ENCODE measurements at regions not wholly inside any gene's neighbourhood (a gene's known extent, or its start where the extent isn't known, plus 50 kb on each side); places are given as distances from the start of the nearest gene placed in this dataset.

DNA sequence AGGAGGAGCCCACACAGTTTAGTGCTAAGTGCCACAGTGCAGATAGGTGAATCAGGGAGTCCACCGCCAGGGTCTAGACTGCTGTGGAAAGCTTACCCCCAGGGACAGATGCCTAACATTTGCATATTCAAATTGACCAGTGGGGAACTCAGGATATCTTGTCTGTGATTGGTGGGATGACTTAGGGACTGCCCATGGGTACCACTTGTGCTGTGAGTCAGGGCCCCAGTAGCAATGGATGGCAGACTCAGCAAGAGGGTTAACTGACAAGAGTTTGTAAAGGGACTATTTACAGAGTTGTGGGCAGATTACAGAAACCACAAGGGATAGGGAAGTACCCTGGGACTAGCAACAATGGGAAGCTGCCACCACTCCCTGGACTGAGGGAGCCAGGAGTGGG lies 282.1 kb downstream of the BCOR start:
- Histone ChIP-seq H3K27me3 (ENCODE audit: control insufficient read depth, insufficient read depth, low read length) (peaks cover 4% of the 10 kb centered on the region), H3K36me3 (ENCODE audit: control insufficient read depth, insufficient read depth, low read length) (no peaks in the 10 kb centered on the region), H3K4me3 (ENCODE audit: low read depth, low read length) (no peak overlapping the region)
- DNase-seq (ENCODE audit: low read depth): no peak
- no peak for TF ChIP-seq CTCF (IDR thresholded peaks at IDR 0.05; ENCODE audit: insufficient read depth, low read length, poor library complexity, severe bottlenecking)

DNA sequence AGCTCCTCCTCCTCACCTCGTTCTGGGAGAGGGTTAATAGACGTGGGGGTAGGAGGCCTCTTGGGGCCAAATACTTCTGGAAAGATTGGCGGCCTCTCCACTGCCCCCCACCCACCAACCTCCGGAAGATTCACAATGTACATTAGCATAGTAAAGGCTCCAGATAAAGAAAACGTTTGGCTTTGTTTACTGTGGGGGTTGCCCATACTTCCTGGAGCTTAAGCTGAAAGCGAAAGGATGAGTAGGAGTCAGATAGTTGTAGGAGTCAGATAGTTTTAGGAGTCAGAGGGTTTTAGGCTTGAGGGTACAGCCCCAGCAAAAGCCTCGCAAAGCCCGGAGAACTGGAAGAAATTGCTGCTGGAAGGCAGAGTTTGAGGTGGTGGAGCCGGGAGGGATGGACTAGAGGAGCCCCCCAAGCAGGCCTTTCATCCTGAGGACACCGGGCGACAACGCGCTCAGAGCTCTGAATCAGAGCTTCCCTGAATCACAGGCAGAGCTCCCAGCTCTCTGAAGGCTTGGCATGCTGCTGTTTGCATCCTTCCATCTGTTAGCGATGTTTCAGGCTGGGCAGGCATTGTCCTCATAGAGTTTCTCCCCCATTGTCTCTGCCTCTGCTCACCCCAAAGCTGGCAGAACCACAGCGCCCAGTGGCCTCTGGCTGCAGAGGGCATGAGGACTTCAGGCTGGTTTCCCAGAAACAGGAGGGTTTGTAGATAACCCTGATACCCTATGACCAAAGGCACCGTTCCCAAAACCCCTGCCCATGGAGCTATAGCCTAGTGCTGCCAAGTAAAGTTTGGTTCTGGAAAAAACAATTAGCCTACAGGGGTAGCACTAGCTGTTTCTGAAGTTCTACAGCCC lies 280.7 kb downstream of the BCOR start:
- no peaks in the 10 kb centered on the region for H3K36me3 ChIP-seq (ENCODE audit: control insufficient read depth, insufficient read depth, low read length)
- TF ChIP-seq CTCF (IDR thresholded peaks at IDR 0.05; ENCODE audit: insufficient read depth, low read length, poor library complexity, severe bottlenecking): no peak
- H3K27me3 ChIP-seq (ENCODE audit: control insufficient read depth, insufficient read depth, low read length): peaks cover 4% of the 10 kb centered on the region
- H3K4me3 ChIP-seq (ENCODE audit: low read depth, low read length): no peak overlapping the region
- DNase-seq (ENCODE audit: low read depth): no peak

DNA sequence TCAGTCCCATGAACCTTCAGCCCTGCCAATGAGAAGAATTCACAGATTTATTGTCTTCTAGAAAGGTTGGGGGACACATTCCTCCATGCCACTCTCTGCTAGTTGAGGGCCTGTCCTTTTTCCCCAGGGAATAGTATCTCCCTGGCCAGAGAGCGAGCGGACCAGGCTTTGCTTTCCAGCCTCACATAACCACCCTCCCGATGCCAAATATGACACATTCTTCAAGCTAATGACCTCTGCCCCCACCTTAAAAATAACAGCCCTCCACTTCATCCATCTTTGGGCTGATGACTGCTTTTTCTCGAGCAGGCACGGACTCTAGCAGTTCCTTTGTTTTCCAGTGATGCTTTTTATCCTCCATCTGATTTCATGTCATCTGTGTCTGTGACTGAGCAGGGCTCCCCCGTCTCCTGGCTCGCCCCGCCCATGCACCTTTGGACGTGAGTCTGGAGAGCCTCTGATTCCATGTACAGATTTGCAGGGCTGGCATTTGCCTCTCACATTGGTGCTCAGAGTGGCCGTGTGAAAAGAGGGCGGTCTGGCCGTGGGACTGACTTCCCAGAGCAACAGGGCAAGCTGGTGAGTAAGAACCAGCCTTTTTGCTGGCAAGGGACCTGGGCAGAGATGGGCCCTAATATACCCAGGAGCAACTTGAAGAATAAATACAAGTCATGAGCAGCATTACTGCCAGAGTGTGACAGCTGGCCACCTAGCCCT lies 279.8 kb downstream of the BCOR start:
- TF ChIP-seq CTCF (IDR thresholded peaks at IDR 0.05; ENCODE audit: insufficient read depth, low read length, poor library complexity, severe bottlenecking): no peak
- H3K4me3 ChIP-seq (ENCODE audit: low read depth, low read length): no peak overlapping the region
- peaks cover 4% of the 10 kb centered on the region for H3K27me3 ChIP-seq (ENCODE audit: control insufficient read depth, insufficient read depth, low read length)
- H3K36me3 ChIP-seq (ENCODE audit: control insufficient read depth, insufficient read depth, low read length): no peaks in the 10 kb centered on the region
- no peak for DNase-seq (ENCODE audit: low read depth)

GRCh38 chrX:39818750-39819149 lies 279.0 kb downstream of the BCOR start:
- peaks cover 4% of the 10 kb centered on the region for H3K27me3 ChIP-seq (ENCODE audit: control insufficient read depth, insufficient read depth, low read length)
- no peaks in the 10 kb centered on the region for H3K36me3 ChIP-seq (ENCODE audit: control insufficient read depth, insufficient read depth, low read length)
- no peak for TF ChIP-seq CTCF (IDR thresholded peaks at IDR 0.05; ENCODE audit: insufficient read depth, low read length, poor library complexity, severe bottlenecking)
- no peak overlapping the region for H3K4me3 ChIP-seq (ENCODE audit: low read depth, low read length)
- no peak for DNase-seq (ENCODE audit: low read depth)

DNA sequence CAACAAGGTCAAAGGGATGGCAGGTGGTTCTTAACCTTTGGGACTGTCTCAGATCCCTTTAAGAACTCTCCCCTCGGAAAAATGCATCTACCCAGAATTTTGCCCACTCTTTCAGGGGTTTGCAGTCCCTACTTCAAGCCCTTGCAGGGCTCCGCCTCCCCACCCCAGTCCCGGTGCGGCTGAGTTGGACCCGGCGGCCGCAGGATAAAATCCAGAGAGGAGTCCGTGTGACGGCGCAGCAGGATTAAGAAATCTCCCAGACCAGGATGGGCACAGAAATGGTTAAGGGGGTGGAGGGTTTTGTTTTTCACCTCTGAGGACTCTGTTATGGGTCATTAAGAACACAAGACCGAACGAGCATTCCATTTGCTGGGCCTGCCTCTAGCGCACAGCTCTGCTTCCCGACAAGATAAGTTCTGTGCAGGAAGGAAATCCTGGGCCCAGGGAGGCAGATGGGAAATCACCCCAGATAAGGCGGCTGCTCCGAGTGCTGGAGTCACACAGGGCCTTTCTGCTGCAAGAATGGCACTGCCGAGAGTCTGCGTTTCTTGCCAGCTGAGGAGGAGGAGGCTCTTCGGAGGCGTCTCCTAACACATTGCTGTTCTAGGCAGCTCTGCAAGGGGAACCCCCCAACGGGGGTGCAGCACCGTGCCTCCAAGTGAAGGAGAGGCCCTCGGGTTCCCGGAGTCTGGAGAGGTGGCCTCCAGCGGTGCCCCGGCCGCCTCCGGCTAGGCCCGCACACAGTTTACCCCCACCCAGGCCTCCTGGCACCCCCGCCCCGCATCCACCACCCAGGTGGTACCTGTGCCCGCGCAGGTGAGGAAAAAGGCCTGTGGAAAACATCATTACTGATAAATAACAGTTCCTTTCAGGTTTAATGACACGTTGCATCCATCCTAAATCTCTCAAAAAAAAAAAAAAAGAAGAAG lies 277.6 kb downstream of the BCOR start:
- Histone ChIP-seq H3K27me3 (ENCODE audit: control insufficient read depth, insufficient read depth, low read length) (peaks cover 4% of the 10 kb centered on the region), H3K4me3 (ENCODE audit: low read depth, low read length) (no peak overlapping the region), H3K36me3 (ENCODE audit: control insufficient read depth, insufficient read depth, low read length) (no peaks in the 10 kb centered on the region)
- TF ChIP-seq CTCF (IDR thresholded peaks at IDR 0.05; ENCODE audit: insufficient read depth, low read length, poor library complexity, severe bottlenecking): no peak
- no peak for DNase-seq (ENCODE audit: low read depth)
